ENCODE measurements at regions not wholly inside any gene's neighbourhood (a gene's known extent, or its start where the extent isn't known, plus 50 kb on each side); places are given as distances from the start of the nearest gene placed in this dataset.

DNA sequence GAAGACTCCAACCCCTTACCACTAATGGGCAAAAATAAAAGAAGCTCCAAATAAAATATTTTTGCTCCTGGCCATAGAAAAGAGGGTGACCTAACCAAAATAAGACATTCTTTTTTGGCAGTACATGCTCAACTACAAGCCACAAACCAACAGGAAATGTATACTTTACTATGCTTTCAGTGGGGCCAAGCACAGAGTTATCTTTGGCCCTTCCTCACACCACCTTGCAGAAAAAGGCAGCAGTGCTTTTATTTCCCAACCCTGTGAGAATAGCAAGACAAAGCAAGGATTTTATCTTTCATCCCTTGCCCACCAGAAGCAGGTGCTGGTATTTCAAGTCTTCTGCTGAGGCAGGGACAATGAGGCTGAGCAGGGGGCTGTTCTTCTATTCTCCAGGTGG lies 1493.1 kb downstream of the CDH11 start:
- TF ChIP-seq, protein P1, sequence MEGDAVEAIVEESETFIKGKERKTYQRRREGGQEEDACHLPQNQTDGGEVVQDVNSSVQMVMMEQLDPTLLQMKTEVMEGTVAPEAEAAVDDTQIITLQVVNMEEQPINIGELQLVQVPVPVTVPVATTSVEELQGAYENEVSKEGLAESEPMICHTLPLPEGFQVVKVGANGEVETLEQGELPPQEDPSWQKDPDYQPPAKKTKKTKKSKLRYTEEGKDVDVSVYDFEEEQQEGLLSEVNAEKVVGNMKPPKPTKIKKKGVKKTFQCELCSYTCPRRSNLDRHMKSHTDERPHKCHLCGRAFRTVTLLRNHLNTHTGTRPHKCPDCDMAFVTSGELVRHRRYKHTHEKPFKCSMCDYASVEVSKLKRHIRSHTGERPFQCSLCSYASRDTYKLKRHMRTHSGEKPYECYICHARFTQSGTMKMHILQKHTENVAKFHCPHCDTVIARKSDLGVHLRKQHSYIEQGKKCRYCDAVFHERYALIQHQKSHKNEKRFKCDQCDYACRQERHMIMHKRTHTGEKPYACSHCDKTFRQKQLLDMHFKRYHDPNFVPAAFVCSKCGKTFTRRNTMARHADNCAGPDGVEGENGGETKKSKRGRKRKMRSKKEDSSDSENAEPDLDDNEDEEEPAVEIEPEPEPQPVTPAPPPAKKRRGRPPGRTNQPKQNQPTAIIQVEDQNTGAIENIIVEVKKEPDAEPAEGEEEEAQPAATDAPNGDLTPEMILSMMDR (IDR thresholded peaks at IDR 0.05) = no peak

DNA sequence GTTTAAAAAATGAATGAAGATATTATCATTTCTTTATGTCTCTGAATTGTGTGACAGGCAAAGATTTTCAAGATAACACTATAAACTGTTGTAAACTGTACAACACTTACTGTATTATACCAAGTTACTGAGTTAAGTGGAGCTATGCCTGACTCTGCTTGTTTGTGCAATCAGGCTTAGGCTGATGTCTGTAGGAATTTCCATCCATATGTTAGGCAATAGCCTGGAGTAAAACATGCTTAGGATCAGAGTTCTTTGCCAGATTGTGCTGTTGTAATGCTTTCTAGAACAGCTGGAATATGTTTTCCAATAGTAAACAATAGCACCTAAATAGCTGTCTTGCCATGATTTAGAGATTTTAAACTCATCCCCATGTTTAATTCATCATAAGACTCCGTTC lies 1496.7 kb downstream of the CDH11 start:
- TF ChIP-seq, protein P1 (IDR thresholded peaks at IDR 0.05) = no peak

DNA sequence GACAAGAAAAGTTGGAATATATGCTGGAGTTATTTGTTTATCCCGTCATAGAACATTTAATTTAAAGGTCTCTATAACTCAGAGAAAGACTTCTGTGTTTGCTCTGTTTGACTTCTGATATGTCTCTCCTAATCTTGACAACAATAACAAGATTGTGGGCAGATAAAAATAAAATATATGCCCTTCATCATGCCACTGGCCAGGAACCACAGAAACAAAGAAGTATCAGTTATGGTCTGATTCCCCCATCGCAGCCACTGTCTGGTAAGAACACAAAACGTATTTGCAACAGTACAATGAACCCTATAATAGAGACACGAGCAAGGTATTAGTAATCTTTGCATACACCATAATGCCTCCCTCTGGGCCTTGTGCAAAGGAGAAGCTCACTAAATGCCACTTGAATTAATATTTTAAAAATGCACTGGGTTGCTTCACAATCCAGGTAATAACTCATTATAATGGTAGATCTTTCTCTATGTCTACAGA lies 1498.3 kb downstream of the CDH11 start:
- TF ChIP-seq, protein P1 (IDR thresholded peaks at IDR 0.05) = no peak

DNA sequence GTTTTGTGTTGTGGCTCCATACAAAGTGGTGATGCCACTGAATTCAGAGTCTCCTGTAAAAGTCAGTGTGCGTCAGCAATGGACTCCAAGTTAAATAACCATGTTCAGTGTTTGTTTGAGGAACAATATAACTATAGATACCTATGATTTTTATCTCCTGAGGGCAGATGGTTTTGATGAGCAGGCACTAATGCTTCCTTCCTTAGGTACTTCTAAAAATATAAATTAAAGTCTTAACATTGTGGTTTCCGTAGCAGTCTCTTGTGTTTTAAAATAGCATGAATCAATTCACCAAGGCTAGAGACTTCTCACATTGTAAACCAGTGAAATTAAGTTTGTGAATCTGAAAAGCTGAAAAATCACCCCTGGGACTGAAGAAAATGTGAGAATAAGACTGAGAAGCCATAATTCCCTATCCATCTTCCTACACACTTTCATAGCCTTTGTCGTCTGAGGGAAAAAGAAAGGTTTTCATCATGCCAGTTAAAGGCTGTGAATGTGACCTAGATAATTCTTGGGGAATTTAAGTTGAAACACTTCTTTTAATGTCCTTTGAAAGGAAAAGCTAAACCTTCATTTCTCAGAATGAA lies 1502.9 kb downstream of the CDH11 start:
- TF ChIP-seq, protein P1 (IDR thresholded peaks at IDR 0.05) = no peak

DNA sequence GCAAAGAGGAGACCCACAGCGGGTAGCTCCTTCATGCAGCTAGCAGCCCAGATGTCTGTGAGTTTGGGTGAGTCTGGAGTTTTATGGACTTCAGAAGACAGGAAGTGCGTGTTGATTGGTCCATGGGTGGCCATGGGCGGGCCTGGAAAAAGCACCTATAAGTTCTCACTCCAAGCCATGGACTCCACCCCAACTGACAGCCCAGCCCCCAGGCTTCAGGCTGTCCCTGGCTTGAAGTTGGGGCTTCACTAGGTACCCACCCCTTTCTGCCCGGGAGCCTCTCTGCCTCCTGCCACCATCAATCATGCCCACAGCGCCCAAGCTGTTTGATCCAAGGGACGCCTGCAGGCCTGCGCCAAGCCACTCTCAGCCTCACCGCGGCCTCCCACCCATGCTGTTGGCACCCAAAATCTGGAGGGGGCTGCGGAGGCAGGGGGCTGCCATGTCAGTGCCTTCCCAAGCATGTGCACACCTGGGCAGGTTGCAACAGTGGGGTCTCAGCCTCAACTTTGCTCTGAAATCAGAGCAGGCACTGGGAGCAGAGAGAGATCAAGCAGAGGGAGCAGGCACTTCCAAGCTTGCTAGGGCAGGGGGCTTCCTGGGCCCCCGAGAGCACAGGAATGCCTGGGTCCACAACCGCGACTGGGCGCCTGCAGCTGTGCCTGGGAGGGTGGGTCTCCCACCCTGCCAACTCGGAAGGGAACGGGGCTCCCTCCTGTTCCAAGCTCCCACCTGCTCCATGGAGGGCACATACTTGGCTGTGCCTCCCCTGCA lies 1503.7 kb downstream of the CDH11 start:
- TF ChIP-seq, protein P1 (IDR thresholded peaks at IDR 0.05) = no peak

DNA sequence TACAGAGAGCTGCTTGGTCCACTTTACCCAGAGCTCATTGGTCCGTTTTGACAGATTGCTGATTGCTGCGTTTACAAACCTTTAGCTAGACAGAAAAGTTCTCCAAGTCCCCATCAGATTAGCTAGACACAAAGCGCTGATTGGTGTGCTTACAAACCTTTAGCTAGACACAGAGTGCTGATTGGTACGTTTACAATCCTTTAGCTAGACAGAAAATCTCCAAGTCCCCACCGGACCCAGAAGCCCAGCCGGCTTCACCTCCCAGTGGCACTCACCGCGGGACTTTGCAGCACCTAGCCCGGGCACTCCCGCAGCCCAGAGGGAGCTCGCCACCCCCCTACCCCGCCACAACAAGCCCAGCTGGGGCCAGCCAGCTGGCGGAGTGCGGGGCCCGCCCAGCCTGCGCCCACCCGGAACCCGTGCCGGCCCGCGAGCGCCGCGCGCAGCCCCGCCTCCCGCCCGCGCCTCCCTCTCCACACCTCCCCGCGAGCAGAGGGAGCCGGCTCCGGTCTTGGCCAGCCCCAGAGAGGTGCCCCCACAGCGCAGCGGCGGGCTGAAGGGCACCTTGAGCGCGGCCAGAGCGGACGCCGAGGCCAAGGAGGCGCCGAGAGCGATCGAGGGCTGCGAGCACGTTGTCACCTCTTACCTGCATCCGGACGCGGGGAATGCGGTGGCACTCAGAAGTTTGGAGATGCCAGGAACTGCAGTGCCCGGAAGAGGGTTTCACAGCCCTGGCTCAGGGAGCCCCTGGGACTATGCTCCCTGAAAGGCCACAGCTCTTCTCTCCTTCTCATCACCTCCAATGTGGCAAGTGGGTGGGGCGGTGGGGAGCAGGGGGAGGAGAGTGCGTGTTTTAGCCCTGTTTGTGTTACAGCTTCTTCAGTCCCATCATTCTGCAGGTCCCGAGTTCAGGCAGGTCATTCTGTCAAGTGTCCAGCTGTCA lies 1504.5 kb downstream of the CDH11 start:
- TF ChIP-seq, protein P1 (IDR thresholded peaks at IDR 0.05) = no peak

DNA sequence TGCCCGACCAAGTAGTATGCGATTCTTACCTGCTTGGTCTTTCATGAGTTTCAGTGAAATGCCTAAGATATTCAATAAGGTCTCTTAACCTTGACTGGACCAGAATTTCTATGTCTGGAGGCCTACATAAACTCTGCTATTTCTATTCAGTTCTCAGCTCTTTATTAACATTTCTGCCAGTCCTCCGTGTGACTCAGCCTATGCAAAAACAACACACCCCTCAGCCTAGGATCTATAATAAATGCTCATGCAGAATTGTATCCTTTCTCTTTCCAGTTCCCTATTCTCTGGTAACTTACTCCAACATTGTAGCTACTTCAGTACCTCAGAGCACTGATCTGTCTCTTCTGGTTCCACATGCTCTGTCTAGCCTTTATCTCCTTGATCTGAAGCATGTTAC lies 1507.4 kb downstream of the CDH11 start:
- TF ChIP-seq, protein P1 (IDR thresholded peaks at IDR 0.05) = no peak
